ENCODE measurements at regions not wholly inside any gene's neighbourhood (a gene's known extent, or its start where the extent isn't known, plus 50 kb on each side); places are given as distances from the start of the nearest gene placed in this dataset.

DNA sequence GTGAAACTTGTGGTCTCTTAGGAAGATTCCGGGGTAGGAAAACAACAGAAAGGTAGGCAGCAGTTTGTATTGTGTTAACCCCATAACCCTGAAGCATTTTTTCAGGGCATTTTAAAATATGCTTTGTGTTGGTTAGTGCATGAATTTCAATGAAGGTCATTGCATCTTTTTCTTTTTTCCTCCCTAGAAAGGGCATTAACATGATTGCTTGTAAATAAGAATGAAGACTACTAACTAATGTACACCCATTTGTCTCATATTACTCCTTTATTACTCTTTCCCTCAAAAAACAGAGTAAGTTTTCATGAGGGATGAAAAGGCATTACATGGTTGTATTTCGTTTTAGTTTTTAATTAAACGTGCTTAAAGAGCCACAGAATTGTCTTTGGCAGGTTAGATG, 141.4 kb downstream of the OGFRL1 start:
- no peak for DNase-seq (ENCODE audit: low read depth)

DNA sequence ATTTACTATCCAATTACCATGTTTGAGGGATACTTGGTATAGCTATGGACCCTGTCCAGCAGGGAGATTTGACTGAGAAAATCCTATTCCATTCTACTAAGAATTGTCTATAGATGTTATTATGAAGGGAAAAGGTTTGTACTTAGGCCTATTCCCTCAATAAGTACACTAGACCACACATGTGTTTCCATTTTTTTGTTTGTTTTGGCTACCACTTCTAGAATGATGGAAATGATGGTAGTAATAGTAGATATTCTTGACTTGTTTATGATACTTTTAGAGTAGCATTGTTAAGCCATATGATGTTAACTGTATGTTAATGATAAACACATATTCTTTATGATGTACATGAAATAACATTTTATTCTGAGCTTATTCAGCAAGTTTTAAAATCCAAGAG, 144.8 kb downstream of the OGFRL1 start:
- no peak for DNase-seq (ENCODE audit: low read depth)

DNA sequence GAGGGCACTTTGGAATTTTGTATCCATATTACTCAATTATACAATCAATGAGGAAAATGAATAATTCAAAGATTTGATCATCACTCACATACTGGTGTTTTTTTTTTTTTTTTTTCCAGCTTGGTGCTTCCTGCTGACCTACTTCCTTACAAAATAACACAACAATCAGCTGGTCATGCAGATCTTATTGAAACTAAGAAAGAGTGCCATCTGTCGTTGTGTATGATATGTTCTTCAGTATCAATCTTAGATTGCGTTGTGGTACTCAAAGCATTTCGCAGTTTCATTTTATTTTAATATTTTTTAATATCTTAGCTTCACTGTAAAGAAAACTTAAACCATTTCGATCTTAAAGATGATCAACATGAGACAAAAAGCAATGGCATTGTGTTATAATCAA, 155.6 kb downstream of the OGFRL1 start:
- DNase-seq (ENCODE audit: low read depth): no peak

DNA sequence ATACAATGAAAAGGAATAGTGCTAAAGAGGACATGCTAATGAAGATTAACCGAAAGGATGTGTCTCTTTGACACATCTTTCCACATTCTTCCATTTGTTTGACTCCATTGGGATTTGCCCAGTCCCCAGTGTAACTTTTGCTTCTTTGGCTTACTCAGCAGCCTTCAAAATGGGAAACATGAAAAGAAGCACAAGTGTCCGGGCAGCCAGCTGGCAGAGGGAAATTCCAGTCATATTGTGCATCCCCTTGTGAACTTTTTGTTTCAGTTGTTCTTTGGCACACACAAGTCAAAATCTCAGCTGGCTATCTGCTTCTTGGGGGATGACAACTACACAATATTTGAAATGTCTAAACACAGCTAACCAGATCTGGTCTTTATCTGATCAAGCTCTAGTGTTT, 157.4 kb downstream of the OGFRL1 start:
- no peak for DNase-seq (ENCODE audit: low read depth)

DNA sequence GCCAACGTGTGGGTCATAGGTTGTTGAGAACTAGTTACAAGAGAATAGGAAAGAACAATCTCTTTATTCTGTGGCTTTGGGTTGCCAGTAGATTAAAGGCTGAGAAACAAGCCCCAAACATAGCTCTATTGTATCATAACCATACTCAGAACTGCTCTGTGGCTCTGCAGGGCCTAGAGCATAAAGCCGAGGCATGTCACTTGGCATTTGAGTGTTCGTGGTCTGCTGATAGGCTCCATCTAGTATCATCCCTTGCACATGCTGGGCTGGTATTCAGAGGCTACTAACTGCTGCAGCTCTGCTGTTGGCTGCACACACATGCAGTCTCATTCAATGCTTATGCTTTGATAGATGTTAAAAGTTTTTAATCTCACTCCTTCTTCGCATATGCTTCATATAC, 157.9 kb downstream of the OGFRL1 start:
- DNase-seq (ENCODE audit: low read depth): no peak

DNA sequence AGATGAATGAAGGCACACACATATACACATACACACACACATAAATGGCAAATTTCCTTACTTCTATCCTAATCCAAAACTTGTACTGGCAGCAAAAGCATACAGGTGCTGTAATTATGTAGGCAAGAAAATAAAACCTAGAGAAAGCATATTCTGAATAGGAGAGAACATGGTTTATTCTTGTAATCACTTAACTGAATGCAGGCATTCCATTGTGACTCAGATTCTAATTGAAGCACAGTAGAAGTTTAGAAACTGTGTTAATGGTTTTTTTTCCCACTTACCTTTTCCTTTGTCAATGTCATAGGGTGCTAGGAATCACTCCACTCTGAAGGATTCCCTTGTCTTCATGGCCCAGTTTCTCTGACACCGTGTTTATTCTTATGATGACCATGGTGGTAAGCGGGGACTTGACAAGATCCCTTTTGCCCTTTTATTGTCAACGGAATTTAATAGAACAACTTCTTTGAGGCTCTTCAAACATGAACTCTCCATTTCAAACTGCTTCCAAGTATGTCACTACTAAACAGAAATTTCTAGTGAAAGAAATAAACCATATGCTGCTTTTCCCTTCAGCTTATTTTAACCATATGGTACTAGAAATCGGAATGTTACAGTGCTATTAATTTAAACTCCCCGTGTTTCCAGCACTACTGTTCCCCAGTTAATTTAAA, 164.2 kb downstream of the OGFRL1 start:
- no peak for DNase-seq (ENCODE audit: low read depth)

DNA sequence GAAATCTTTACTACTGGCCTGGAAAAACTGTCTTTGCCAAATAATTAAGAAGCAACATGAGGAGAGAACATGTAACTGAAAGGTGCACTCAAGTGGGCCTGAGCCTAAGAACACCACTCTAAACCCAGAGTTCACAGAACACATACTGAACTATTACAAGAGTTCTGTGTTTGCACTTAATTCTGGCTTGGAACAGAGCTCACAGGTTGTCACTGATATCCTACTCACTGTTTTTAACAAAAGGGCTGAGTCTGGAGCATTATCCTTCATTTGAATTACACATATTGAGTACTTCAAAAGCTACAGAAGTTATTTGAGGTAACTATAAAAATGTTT, 164.7 kb downstream of the OGFRL1 start:
- no peak for DNase-seq (ENCODE audit: low read depth)

DNA sequence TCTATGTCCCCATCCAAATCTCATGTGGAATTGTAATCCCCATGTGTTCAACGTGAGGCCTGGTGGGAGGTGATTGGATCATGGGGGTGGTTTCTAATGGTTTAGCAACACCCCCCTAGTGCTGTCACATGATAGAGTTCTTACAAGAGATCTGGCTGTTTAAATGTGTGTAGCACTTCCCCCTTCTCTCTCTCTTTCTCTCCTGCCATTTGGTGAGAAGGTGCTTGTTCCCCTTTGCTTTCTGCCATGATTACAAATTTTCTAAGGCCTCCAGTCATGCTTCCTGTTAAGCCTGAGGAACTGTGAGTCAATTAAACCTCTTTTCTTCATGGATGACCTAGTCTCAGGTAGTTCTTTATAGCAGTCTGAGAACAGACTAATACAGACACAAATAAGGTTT, 165.4 kb downstream of the OGFRL1 start:
- DNase-seq (ENCODE audit: low read depth): no peak

DNA sequence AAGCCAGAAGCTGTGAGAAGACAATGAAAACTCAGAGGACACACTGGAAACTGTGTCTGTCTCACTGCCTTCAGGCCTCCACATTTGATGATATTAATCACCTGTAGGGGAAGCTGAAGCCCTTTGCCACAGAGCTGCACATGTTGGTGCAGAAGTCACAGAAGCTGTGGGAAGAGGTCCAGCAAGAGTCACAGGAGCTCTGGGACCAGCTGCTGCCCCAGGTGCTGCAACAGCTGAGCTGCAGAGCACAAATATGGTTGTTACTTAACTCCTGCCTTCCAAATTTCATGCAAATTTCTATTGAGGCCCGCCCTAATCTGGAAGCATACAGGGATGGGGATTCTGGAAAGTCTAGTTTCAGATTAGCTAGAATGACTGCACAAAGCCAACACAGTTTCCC, 169.3 kb downstream of the OGFRL1 start:
- DNase-seq (ENCODE audit: low read depth): no peak

DNA sequence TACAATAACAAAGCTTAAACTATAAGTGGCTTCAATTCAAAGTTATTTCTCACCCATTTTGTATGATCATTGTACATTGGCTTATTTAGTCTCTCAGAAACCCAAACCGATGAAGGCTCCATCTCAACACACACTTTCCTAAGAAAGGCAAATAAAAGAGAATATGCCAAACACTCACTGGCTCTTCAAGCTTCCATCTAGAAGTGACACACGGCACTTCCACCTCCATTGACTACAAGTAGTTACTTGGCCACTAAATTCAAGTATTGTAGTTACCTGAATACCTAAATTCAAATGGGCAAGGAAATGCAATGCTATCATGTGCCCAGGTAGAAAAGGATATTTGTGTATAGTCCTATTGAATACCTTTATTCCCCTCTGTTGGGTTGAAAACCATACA, 170.6 kb downstream of the OGFRL1 start:
- no peak for DNase-seq (ENCODE audit: low read depth)

DNA sequence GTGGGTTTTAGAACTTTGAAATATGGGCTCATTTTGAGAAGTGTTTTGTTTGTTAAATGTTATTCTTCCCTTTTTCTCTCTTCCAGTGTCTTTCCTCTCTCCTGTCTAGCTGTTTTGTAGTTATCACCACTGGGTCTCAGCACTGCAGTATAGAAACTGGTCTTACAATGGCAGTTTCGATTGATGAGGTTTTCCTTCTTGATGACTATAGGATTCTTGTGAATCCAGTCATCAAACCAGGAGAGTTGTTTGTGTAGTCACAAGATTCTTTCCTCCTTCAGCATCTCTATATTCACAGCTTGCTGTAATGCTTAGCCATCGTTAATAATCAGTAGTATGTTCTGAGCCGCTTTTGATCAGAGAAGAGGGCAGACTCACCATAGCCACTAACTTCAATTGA, 172.3 kb downstream of the OGFRL1 start:
- no peak for DNase-seq (ENCODE audit: low read depth)

DNA sequence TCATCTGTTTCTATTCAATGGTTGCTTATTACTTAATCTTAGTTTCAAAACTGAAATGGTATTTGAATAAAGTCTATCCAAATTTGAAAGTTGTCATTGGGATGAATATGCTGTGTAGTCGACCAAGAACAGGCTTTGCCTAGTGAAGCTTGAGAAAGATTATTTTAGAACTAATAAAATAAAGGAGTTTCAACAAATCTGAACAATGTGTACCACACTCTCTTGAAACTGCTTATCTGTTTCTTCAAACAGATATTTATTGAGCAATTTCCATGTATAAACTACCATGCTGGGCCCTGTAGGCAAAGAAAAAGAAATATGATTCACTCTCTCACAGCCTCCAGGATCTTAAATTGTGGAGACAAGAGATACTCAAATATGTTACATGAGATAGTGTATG, 174.4 kb downstream of the OGFRL1 start:
- DNase-seq (ENCODE audit: low read depth): no peak

DNA sequence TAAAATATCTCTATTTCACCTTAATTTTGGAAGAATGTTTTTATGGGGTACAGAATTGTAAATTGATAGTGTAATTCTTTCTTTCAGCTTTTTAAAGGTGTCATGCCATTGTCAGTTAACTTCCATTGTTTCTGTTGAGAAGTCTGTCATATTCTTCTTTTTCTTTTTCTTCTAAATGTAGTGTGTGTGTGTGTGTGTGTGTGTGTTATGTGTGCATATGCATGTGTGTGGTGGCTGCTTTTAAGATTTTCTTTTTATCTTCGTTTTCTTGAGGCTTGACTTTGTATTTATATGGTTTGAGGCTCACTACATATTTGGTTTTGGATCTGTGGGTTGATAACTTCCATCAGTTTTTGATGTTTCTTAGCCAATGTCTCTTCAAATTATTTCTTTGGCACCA, 176.5 kb downstream of the OGFRL1 start:
- DNase-seq (ENCODE audit: low read depth): no peak

DNA sequence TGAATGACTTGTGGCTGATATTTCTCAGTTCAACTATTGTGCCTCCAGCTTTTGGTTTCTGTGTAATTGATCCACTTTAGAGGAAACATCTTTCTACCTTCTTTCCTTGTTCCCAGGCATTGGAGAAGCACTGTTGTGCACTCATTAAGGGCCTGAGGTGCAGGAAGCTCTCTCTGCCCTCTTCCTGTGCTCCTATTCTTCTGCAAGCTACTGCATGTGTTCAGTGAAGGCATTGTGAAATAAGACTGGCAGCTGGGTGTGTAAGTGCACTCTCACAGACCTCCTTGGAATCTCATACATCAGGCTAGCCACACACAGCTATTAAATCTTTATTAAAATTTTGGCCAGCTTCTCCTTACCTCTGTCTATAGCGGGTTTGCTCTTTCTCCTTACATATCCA, 177.8 kb downstream of the OGFRL1 start:
- DNase-seq (ENCODE audit: low read depth): no peak

DNA sequence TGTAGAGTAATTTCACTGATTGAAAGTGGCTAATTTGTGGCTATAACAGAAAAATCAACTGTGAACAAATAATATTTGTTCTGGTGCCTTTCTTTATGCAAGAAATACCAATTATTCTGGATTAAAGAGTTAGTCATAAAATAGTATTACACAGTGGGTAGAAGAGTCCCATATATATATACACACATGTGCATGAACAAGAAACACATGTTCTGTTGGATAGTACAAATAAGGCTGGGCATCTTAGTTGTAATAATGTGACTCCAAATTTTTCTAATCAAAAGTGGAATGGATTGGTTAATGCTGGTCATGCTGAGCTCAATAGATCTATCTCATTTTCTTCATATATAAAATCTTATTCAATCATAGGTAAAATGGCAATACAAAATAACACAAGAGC, 179.4 kb downstream of the OGFRL1 start:
- DNase-seq (ENCODE audit: low read depth): no peak

DNA sequence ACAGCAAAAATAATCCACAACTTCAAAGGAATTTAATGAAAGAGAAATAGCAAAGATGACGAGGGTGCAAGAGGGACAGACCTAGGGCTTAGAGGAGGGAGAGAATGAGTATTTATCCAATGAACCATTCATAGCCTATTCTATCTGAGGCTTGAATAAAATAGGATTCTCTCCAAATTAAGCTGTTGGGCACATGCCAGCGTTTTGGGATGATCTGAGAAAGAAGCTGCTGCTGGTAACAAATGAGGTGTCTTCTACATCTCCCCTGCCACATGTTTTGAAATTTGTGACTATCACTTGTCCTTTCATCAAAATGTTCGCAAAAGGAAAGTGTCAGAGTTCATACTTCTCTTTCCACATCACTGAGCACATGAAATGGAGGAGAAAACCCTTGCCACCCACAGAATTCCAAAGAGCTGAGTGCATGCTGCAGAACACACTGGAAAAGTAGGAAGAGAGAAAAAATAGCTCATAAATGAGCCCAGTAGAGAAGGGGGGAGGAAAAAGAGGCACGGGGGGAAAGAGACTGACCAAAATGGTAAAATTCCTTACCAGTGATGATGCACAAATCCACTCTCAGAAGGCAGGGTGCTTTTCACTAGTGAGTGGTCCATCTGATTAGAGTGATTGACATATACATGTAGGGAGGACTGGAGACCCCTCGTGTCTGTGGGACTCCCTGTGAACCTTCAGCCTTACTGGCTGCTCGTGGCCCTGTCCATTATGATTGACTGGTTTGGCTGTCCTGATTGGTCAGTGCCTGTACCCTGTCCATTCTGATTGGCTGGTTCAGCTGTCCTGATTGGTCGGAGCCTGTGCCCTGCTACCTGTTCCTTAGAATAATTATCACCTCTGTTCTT, 180.5 kb downstream of the OGFRL1 start:
- no peak for DNase-seq (ENCODE audit: low read depth)

DNA sequence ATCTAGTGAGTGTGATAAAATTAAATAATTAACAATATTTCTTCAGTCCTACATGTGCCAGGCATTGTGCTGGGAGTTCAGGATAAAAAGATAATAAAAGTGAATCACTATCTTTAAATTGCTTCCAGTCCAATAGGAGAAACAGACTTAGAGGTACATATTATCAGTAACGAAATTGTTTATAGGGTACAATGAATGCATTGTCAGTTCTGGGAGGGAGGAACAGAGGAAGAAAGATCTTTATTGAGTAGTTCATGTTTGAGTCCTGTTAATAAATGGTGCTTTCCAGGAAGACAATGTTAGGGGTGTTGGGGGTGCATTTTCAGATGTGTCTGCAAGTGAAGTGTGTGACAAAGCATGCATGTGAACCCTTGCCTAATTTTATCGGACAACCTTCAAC, 183.1 kb downstream of the OGFRL1 start:
- no peak for DNase-seq (ENCODE audit: low read depth)

DNA sequence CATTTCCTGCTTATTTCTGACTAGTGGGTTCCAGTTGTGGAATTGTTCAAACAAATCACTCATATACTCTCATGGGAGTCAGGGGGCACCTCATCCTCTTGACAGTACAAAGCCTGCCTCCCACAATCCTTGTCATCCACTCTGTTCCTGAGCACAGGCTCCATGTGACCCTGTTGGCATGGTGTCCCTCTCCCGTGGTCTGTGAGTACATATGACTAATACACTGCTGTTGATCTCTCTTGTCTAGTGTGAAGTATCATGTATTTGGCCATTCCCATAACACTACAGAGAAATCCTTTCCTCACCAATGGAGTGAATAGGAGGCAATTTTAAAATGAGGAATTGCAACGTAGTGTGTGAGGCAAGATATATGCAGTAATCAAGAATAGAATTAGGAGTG, 185.3 kb downstream of the OGFRL1 start:
- no peak for DNase-seq (ENCODE audit: low read depth)

DNA sequence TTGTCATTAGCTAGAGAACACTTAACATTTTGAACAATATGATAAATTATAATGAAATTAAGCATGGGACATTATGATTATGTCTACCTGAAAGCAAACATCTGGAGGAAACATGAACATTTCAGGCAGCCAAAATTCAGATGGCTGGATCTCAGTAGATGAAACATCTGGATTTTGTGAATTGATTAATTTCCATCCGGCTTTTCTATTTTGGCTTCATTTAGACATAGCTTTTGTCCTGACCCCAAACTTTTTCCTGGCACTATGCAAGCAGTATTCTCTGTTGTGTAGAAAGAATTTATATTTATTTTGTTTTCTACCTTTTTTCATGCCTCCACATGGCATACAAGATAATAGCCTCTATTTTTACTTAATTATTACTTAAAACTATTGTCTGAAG, 186.3 kb downstream of the OGFRL1 start:
- no peak for DNase-seq (ENCODE audit: low read depth)

DNA sequence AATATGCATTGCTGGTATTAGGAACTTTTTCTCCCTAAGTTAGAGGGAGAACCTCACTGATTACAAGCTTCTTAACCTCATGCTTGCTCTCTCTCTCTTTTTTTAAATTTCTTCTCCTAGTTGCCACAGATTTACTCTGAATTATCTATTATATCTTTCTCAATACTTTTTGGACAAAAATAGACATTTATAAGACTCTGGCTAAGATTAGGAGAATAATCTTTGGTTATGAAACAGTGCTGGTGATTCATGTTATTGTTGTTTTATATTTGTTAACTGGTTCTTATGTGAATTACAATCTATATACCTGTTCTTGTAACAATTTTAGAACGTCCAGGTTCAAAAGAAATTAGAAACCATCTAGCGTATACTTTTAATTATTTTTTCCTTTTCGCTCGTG, 187.8 kb downstream of the OGFRL1 start:
- no peak for DNase-seq (ENCODE audit: low read depth)

DNA sequence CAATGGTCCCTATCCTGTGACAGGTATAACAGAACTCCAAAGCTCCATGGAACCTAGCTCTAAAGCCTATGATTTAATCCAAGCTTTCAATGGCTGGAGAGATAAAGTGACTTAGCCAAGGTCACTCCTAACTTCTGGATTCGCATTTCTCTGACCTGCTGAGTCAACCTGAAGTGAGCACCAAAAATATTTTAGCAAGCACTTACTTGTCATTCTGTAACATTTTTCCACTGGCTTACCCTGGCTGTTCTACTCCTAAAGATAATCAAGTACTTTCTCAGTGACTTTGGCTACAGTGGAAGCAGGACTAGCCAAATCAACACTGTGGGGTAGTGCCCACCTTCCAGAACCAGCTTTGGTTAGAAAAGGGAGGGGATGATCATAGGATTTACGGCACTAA, 188.3 kb downstream of the OGFRL1 start:
- DNase-seq (ENCODE audit: low read depth): no peak

DNA sequence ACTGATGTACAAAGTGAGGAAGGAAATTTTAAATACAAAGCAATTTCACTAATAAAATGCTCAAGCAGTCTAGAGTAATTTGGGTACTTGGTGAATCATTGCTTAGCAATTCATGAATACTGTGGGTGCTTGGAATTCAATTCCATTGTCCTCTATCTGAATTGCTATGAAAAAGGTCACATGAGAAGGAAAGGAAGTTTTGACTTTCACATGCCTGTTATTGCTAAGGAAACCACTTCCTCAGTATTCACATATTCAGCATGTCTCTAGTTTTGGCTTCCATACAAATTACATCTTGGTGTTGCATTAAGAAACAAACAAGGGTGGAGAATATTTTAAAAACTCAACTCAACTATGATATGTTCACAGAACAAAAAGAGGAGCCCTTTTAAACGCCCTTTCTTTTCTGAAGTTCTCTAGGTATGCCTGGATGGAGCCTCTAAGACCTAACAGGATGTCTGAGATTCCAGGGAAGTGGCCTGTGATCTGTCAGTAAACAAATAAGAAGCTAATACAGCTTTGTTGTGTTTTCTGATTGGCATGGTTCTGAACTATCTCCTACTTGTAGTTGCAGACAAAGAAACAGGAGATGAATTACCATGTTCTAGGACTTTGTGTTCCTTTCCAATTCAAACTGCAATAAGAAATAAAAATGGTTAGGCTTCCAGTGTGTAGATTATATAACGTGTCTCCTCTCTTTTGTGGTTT, 190.4 kb downstream of the OGFRL1 start:
- DNase-seq (ENCODE audit: low read depth): no peak

DNA sequence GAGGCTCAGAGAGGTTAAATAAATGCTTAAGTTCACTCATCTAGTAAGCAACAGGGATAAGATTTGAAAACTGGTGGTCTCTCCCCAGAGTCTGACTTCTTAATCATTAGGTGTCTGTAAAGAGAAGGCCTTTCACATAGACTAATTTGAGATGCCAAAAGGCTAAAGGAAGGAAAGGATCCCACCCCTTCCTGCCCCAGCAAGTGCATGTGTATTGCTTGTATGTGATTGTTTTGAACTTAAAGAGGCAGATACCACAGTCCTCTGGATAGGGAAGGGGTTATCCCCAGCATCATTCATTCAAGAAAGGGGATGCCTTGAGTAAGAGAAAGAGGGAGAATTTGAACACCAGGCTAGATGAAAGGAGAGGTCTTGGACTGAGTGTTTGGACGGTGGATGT, 192.0 kb downstream of the OGFRL1 start:
- no peak for DNase-seq (ENCODE audit: low read depth)

Measured in activated T-cell treated with anti-CD3 and anti-CD28 coated beads for 24 hours (primary cell).